Gastrocnemius medialis (tissue), 4 donors: ENCODE measurements at regions not wholly inside any gene's neighbourhood (a gene's known extent, or its start where the extent isn't known, plus 50 kb on each side); places are given as distances from the start of the nearest gene placed in this dataset.

Experiments used
- POLR2A ChIP-seq, 2 donors: fragments of 450-650 bp; IDR thresholded peaks; one replicate each; pipeline ENCODE4 v1.6.1; 2017; ENCODE audit warnings: antibody characterized with exemption in 2 of 2, mild to moderate bottlenecking in 2 of 2, moderate library complexity in 2 of 2
- TF ChIP-seq, protein P1 (sequence below), 5 experiments: fragments of 450-650 bp in 3 of 5; fragments of 200-600 bp in 2 of 5; sonication (generic) in 2 of 5; IDR thresholded peaks in 4 of 5; conservative IDR thresholded peaks in 1 of 5; 1 replicate in 4 of 5; 2 replicates in 1 of 5; pipeline ENCODE4 v1.5.1; 2016 to 2019; ENCODE audit warnings: antibody characterized with exemption in 5 of 5, mild to moderate bottlenecking in 3 of 5, moderate library complexity in 3 of 5

DNA sequence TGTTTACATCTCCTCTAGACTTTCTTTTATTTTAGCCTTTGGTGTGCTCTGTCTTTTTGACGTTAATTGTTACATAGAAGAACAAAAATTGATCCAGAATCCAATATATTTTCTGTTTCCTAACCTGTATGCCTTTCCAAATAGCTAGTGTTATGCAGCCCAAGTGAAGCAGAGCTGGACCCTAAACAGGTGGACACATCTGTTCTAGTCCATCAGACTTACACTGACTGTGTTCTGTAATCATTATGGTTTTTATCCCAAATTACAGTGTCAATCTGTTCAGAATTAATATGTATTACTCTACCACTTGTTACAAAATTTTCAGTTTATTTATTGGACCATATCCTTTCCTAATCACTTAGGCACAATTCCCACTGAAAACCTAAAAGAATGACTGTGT lies 176.8 kb upstream of the FOXG1 start:
- TF ChIP-seq POLR2A (IDR thresholded peaks at IDR 0.05) = no peak
- TF ChIP-seq, protein P1, sequence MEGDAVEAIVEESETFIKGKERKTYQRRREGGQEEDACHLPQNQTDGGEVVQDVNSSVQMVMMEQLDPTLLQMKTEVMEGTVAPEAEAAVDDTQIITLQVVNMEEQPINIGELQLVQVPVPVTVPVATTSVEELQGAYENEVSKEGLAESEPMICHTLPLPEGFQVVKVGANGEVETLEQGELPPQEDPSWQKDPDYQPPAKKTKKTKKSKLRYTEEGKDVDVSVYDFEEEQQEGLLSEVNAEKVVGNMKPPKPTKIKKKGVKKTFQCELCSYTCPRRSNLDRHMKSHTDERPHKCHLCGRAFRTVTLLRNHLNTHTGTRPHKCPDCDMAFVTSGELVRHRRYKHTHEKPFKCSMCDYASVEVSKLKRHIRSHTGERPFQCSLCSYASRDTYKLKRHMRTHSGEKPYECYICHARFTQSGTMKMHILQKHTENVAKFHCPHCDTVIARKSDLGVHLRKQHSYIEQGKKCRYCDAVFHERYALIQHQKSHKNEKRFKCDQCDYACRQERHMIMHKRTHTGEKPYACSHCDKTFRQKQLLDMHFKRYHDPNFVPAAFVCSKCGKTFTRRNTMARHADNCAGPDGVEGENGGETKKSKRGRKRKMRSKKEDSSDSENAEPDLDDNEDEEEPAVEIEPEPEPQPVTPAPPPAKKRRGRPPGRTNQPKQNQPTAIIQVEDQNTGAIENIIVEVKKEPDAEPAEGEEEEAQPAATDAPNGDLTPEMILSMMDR (IDR thresholded peaks at IDR 0.05 in 4 of 5, conservative IDR thresholded peaks at IDR 0.05 in 1 of 5) = no peak
